ENCODE measurements at regions not wholly inside any gene's neighbourhood (a gene's known extent, or its start where the extent isn't known, plus 50 kb on each side); places are given as distances from the start of the nearest gene placed in this dataset.

DNA sequence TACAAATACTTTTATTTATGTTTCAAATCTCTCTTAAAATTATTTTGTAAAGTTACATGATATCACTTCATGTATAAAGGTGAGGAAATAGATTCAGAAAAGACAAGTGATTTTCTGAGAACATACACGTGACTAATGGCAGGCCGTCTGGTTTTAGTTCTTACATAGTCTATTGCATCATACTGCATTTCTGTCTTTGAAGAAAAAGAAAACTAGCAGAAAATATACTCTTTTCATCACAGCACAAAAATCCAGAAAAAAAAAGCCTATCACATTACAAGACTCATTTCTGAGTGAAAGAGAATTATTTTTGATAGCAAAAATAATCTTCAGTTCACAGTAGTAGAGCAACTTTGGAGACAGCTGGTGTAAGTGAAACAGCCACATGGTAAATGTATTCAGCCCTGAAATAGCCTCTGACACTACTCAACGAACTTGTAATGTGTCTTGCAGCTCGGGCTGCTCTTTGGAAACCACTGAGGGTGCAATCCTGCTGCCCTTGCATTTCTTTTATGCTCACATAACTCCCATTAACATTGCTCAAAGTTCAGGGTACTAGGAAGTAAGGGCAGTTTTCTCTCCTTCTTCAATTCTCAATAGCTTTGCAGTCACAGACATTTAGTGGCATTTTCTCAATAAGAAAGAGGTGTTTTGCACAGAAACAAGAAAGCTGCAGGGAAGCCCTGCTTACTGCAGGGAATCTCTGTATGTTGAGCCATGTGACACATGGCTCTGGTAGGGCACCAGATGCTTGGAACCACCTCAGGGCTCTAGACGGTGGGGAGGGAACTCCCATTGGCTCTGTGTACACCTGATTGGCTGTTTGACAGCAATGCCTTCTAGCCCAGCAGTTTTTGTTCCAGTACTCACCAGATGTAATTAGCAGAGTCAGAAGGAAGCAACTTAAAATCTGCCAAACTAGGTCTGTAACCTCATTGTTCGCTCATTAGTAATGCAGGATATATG lies 845.3 kb upstream of the PTPRD start:
- no peak for TF ChIP-seq EZH2 (IDR thresholded peaks at IDR 0.05; ENCODE audit: borderline replicate concordance, low read depth, low read length, poor library complexity, severe bottlenecking)
- TF ChIP-seq, protein P1, sequence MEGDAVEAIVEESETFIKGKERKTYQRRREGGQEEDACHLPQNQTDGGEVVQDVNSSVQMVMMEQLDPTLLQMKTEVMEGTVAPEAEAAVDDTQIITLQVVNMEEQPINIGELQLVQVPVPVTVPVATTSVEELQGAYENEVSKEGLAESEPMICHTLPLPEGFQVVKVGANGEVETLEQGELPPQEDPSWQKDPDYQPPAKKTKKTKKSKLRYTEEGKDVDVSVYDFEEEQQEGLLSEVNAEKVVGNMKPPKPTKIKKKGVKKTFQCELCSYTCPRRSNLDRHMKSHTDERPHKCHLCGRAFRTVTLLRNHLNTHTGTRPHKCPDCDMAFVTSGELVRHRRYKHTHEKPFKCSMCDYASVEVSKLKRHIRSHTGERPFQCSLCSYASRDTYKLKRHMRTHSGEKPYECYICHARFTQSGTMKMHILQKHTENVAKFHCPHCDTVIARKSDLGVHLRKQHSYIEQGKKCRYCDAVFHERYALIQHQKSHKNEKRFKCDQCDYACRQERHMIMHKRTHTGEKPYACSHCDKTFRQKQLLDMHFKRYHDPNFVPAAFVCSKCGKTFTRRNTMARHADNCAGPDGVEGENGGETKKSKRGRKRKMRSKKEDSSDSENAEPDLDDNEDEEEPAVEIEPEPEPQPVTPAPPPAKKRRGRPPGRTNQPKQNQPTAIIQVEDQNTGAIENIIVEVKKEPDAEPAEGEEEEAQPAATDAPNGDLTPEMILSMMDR (conservative IDR thresholded peaks at IDR 0.05; ENCODE audit: low read depth, low read length), result no peak
